ENCODE measurements at regions not wholly inside any gene's neighbourhood (a gene's known extent, or its start where the extent isn't known, plus 50 kb on each side); places are given as distances from the start of the nearest gene placed in this dataset.

DNA sequence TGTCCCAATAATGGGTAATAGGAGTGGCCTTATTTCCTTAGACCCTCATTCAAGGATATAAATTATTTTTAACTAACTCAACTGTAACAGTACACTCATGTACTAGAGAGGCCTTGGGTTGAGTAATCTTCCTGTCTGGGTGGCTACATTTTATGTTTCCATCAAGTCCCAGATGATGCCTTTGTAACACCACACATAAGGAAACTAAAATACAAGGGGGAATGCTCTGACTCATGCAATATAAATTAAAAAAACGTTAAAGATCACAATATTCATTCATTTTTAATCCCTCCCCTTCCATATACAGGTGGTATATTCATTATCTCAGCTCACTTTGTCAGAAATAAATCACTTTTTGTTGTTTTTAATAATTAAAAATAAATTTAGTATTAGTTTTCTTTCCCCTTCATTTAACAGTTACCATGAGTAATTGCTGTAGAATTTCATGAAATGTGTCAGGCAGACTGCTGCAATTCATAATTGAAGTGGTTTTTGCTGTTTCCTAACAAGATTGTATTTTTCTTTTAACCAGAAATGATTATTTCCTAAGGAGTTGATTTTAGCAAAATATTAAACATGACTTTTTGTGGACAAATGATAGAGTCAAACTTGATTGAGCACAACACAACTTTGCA is 1403.6 kb downstream of the SUCLG1 start:
- ATAC-seq (no peak), DNase-seq (ENCODE audit: low read depth, low spot score) (no peak)
- intact Hi-C loops (cut with micrococcal nuclease; ENCODE audit: unreplicated experiment) (no loop called here), in situ Hi-C loops (cut with HindIII; ENCODE audit: low pct_unique_long_range_greater_than_20kb, low sequenced_read_pairs) (no loop called here)
- H3K9me3 ChIP-seq (ENCODE audit: control insufficient read depth, insufficient read depth, low read depth, low read length): peaks cover 8% of the 10 kb centered on the region; the same call in 1 of the 2 replicates
- H3K27ac ChIP-seq (ENCODE audit: low read length): no peak overlapping the region
- H3K4me1 ChIP-seq (ENCODE audit: control insufficient read depth, insufficient read depth, low read length): no peaks in the 10 kb centered on the region
- BruUV-seq (replicated peaks): no TSS peak
- ChIA-PET POLR2A (no interaction called here), CTCF (no interaction called here)
- no peaks in the 10 kb centered on the region for H3K27me3 ChIP-seq (ENCODE audit: control insufficient read depth, insufficient read depth, low read length)
- TF ChIP-seq POLR2AphosphoS5 (IDR thresholded peaks at IDR 0.05; ENCODE audit: low read depth, low read length): no peak
- TF ChIP-seq SIN3A (IDR thresholded peaks at IDR 0.05; ENCODE audit: borderline replicate concordance, insufficient read depth, low read depth, low read length): no peak
- no peak for TF ChIP-seq TCF7L2 (IDR thresholded peaks at IDR 0.05; ENCODE audit: low read depth, low read length)
- TF ChIP-seq REST (IDR thresholded peaks at IDR 0.05; ENCODE audit: insufficient read depth in 1 of 2, low read depth in 2 of 2, low read length in 1 of 2): no peak
- TF ChIP-seq, protein P1, sequence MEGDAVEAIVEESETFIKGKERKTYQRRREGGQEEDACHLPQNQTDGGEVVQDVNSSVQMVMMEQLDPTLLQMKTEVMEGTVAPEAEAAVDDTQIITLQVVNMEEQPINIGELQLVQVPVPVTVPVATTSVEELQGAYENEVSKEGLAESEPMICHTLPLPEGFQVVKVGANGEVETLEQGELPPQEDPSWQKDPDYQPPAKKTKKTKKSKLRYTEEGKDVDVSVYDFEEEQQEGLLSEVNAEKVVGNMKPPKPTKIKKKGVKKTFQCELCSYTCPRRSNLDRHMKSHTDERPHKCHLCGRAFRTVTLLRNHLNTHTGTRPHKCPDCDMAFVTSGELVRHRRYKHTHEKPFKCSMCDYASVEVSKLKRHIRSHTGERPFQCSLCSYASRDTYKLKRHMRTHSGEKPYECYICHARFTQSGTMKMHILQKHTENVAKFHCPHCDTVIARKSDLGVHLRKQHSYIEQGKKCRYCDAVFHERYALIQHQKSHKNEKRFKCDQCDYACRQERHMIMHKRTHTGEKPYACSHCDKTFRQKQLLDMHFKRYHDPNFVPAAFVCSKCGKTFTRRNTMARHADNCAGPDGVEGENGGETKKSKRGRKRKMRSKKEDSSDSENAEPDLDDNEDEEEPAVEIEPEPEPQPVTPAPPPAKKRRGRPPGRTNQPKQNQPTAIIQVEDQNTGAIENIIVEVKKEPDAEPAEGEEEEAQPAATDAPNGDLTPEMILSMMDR (IDR thresholded peaks at IDR 0.05): no peak
- no peak overlapping the region for H3K4me3 ChIP-seq (ENCODE audit: low read depth in 2 of 2, low read length in 2 of 2)
- H3K36me3 ChIP-seq (ENCODE audit: control insufficient read depth, insufficient read depth, low read length): no peaks in the 10 kb centered on the region

- Histone ChIP-seq H3K36me3 (ENCODE audit: control insufficient read depth, insufficient read depth, low read length) (no peaks in the 10 kb centered on the region), H3K9me3 (ENCODE audit: control insufficient read depth, insufficient read depth, low read depth, low read length) (peaks cover 8% of the 10 kb centered on the region; the same call in 1 of the 2 replicates), H3K27me3 (ENCODE audit: control insufficient read depth, insufficient read depth, low read length) (no peaks in the 10 kb centered on the region), H3K27ac (ENCODE audit: low read length) (no peak overlapping the region), H3K4me3 (ENCODE audit: low read depth in 2 of 2, low read length in 2 of 2) (no peak overlapping the region), H3K4me1 (ENCODE audit: control insufficient read depth, insufficient read depth, low read length) (no peaks in the 10 kb centered on the region)
- intact Hi-C loops (cut with micrococcal nuclease; ENCODE audit: unreplicated experiment) (no loop called here), in situ Hi-C loops (cut with HindIII; ENCODE audit: low pct_unique_long_range_greater_than_20kb, low sequenced_read_pairs) (no loop called here)
- TF ChIP-seq REST (IDR thresholded peaks at IDR 0.05; ENCODE audit: insufficient read depth in 1 of 2, low read depth in 2 of 2, low read length in 1 of 2) (no peak), TCF7L2 (IDR thresholded peaks at IDR 0.05; ENCODE audit: low read depth, low read length) (no peak), SIN3A (IDR thresholded peaks at IDR 0.05; ENCODE audit: borderline replicate concordance, insufficient read depth, low read depth, low read length) (no peak)
- TF ChIP-seq, protein P1 (IDR thresholded peaks at IDR 0.05): no peak
- ChIA-PET CTCF (no interaction called here), POLR2A (no interaction called here)
- no peak for DNase-seq (ENCODE audit: low read depth, low spot score)
- ATAC-seq: no peak
- BruUV-seq (replicated peaks): no TSS peak
These were observed 1404.3 kb downstream of the SUCLG1 start for GRCh38 chr2:83054751-83055150.

Measured in Panc1 (cell line).